ENCODE measurements at regions not wholly inside any gene's neighbourhood (a gene's known extent, or its start where the extent isn't known, plus 50 kb on each side); places are given as distances from the start of the nearest gene placed in this dataset.

DNA sequence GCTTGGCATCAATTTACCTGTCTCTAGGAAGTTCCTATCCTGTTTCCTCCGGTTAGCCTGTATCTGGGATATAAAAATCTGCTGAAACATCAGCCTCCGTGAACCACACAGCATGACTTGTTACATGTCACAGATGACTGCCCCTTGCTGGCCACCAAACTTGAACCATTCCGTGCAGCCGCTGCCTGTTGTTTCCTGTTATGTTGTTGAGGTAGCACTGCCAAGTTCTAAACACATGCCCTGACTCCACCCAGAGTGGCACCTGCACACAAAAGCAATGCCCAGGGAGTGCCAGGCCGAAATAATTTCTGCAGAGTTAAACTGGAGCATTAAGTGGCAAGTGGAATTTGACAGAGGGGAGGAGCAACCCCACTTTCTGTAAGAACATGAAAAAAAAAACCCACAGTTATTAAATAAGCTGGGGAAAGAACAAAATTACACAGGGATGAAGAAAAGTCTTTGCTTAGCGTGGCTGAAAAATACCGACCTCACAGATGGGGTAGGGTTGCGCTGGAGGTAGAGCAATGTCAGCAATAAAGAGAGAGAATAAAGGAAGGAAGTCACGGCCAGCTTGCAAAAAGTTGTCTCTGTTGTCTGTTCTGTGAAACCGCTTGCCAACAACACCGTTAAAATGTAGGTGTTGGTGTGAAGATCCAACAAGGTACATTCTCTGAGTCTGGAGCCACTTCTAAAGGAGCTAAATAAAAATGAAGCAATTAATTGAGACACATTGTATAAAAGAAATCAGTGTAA is 174.6 kb upstream of the CDH13 start:
- TF ChIP-seq IRF2 (CRISPR knock-in tag; IDR thresholded peaks at IDR 0.05) (no peak), NR2C2 (CRISPR knock-in tag; IDR thresholded peaks at IDR 0.05) (no peak), NR2C2 (tag; IDR thresholded peaks at IDR 0.05) (no peak), SMARCE1 (IDR thresholded peaks at IDR 0.05) (no peak), ZNF316 (IDR thresholded peaks at IDR 0.05) (no peak), POLR2A (conservative IDR thresholded peaks at IDR 0.05) (no peak), HNRNPL (IDR thresholded peaks at IDR 0.05; ENCODE audit: low read depth, low read length) (no peak), ETV6 (IDR thresholded peaks at IDR 0.05; ENCODE audit: borderline replicate concordance in 1 of 2, low read depth in 2 of 2, low read length in 1 of 2) (no peak), ETV6 (CRISPR knock-in tag; IDR thresholded peaks at IDR 0.05; ENCODE audit: borderline replicate concordance) (no peak), RFX5 (IDR thresholded peaks at IDR 0.05; ENCODE audit: low read depth, low read length) (no peak), ZC3H4 (CRISPR knock-in tag; IDR thresholded peaks at IDR 0.05; ENCODE audit: borderline replicate concordance) (no peak)
- TF ChIP-seq, protein P1, sequence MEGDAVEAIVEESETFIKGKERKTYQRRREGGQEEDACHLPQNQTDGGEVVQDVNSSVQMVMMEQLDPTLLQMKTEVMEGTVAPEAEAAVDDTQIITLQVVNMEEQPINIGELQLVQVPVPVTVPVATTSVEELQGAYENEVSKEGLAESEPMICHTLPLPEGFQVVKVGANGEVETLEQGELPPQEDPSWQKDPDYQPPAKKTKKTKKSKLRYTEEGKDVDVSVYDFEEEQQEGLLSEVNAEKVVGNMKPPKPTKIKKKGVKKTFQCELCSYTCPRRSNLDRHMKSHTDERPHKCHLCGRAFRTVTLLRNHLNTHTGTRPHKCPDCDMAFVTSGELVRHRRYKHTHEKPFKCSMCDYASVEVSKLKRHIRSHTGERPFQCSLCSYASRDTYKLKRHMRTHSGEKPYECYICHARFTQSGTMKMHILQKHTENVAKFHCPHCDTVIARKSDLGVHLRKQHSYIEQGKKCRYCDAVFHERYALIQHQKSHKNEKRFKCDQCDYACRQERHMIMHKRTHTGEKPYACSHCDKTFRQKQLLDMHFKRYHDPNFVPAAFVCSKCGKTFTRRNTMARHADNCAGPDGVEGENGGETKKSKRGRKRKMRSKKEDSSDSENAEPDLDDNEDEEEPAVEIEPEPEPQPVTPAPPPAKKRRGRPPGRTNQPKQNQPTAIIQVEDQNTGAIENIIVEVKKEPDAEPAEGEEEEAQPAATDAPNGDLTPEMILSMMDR (IDR thresholded peaks at IDR 0.05 in 2 of 3, conservative IDR thresholded peaks at IDR 0.05 in 1 of 3; ENCODE audit: insufficient read depth in 2 of 3, low read depth in 1 of 3, low read length in 3 of 3): no peak

All from K562 (cell line).